MM.1S (cell line): ENCODE measurements at regions not wholly inside any gene's neighbourhood (a gene's known extent, or its start where the extent isn't known, plus 50 kb on each side); places are given as distances from the start of the nearest gene placed in this dataset.

Experiments used
- EZH2 ChIP-seq: fragments of 300-600 bp; sonication (generic); optimal IDR thresholded peaks from 2 replicates; pipeline ENCODE3; 2017; ENCODE audit warnings: low read depth, mild to moderate bottlenecking, antibody characterized with exemption, low read length, mixed read lengths
- EZH2phosphoT487 ChIP-seq: fragments of 300-600 bp; sonication (generic); IDR thresholded peaks from 2 replicates; pipeline ENCODE4 v1.6.1; 2018; ENCODE audit warnings: antibody characterized with exemption, low read length
- TF ChIP-seq, protein P1 (sequence below): fragments of 300-600 bp; sonication (generic); IDR thresholded peaks from 2 replicates; pipeline ENCODE4 v1.5.1; 2016; ENCODE audit warnings: antibody characterized with exemption, low read length, mixed read lengths

DNA sequence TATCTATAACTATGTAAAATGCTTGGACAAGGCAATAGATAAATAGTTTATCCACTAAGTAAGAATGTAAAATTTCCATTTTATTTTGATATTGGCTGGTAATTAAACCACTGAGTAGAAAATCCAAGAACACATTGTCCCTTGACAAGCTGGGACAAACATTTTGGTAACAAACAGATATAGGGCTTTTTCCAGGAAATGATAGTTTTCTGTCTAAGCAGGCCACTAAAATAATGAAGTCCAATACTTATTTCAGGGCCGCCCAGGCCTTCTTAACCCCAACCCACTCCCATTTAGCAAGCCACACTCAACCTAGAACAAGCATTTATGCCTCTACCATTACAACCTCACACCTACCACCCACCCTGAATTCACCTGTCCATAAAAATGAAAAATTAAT lies 368.6 kb downstream of the PRELID2 start:
- TF ChIP-seq, protein P1, sequence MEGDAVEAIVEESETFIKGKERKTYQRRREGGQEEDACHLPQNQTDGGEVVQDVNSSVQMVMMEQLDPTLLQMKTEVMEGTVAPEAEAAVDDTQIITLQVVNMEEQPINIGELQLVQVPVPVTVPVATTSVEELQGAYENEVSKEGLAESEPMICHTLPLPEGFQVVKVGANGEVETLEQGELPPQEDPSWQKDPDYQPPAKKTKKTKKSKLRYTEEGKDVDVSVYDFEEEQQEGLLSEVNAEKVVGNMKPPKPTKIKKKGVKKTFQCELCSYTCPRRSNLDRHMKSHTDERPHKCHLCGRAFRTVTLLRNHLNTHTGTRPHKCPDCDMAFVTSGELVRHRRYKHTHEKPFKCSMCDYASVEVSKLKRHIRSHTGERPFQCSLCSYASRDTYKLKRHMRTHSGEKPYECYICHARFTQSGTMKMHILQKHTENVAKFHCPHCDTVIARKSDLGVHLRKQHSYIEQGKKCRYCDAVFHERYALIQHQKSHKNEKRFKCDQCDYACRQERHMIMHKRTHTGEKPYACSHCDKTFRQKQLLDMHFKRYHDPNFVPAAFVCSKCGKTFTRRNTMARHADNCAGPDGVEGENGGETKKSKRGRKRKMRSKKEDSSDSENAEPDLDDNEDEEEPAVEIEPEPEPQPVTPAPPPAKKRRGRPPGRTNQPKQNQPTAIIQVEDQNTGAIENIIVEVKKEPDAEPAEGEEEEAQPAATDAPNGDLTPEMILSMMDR: no peak
- TF ChIP-seq EZH2: no peak
- no peak for TF ChIP-seq EZH2phosphoT487
